Neural cell (in vitro differentiated cells): ENCODE measurements at regions not wholly inside any gene's neighbourhood (a gene's known extent, or its start where the extent isn't known, plus 50 kb on each side); places are given as distances from the start of the nearest gene placed in this dataset.

Experiments
- CTCF ChIP-seq: fragments of 450-650 bp; IDR thresholded peaks from 2 replicates; pipeline ENCODE4 v1.5.1; 2014; ENCODE audit warnings: antibody characterized with exemption, mild to moderate bottlenecking, moderate library complexity; ENCODE audit not compliant: poor library complexity, severe bottlenecking
- EP300 ChIP-seq: fragments of 450-650 bp; conservative IDR thresholded peaks from 2 replicates; pipeline ENCODE4 v1.6.1; 2014; ENCODE audit warnings: antibody characterized with exemption, mild to moderate bottlenecking, moderate library complexity; ENCODE audit not compliant: poor library complexity, severe bottlenecking
- EZH2 ChIP-seq: fragments of 200-600, 300-800 bp; shearing (Covaris generic), sonication (generic); IDR thresholded peaks from 2 replicates; pipeline ENCODE4 v1.6.1; 2014; ENCODE audit warnings: antibody characterized with exemption, low read length, borderline replicate concordance, mild to moderate bottlenecking; ENCODE audit not compliant: insufficient read depth, poor library complexity, severe bottlenecking
- MXI1 ChIP-seq: fragments of 450-650 bp; conservative IDR thresholded peaks from 2 replicates; pipeline ENCODE4 v1.6.1; 2014; ENCODE audit warnings: antibody characterized with exemption, mild to moderate bottlenecking; ENCODE audit not compliant: poor library complexity, severe bottlenecking
- POLR2AphosphoS5 ChIP-seq: IDR thresholded peaks from 2 replicates; pipeline ENCODE4 v1.6.1; 2012
- RAD21 ChIP-seq: fragments of 450-650 bp; conservative IDR thresholded peaks from 2 replicates; pipeline ENCODE4 v1.6.1; 2014; ENCODE audit warnings: antibody characterized with exemption, mild to moderate bottlenecking, moderate library complexity
- REST ChIP-seq: IDR thresholded peaks from 2 replicates; pipeline ENCODE4 v1.6.1; 2012; ENCODE audit warnings: borderline replicate concordance
- SMC3 ChIP-seq: fragments of 450-650 bp; conservative IDR thresholded peaks from 2 replicates; pipeline ENCODE4 v1.6.1; 2014; ENCODE audit warnings: antibody characterized with exemption, mild to moderate bottlenecking, moderate library complexity; ENCODE audit not compliant: poor library complexity

- TF ChIP-seq CTCF (no peak), EP300 (no peak), REST (no peak), POLR2AphosphoS5 (no peak), EZH2 (no peak), MXI1 (no peak), RAD21 (no peak), SMC3 (no peak)
Measured at GRCh38 chr20:58584051-58584824, 66.8 kb upstream of the STX16 start.
